ENCODE measurements at regions not wholly inside any gene's neighbourhood (a gene's known extent, or its start where the extent isn't known, plus 50 kb on each side); places are given as distances from the start of the nearest gene placed in this dataset.

GRCh38 chr4:62531264-62531663, 1331.1 kb downstream of the ADGRL3 start:
- TF ChIP-seq CTCF (IDR thresholded peaks at IDR 0.05; ENCODE audit: low read depth, low read length) = no peak

GRCh38 chr4:62528874-62529273, 1328.7 kb downstream of the ADGRL3 start:
- no peak overlapping the region for H3K4me3 ChIP-seq (ENCODE audit: low read depth, low read length)
- no peak for TF ChIP-seq CTCF (IDR thresholded peaks at IDR 0.05; ENCODE audit: low read depth, low read length)

More at GRCh38 chr4:62531264-62531663, 1331.1 kb downstream of the ADGRL3 start:
- H3K4me3 ChIP-seq (ENCODE audit: low read depth, low read length) = no peak overlapping the region

- no peak for TF ChIP-seq CTCF (IDR thresholded peaks at IDR 0.05; ENCODE audit: low read depth, low read length)
- H3K4me3 ChIP-seq (ENCODE audit: low read depth, low read length) = no peak overlapping the region
These were observed 1326.5 kb downstream of the ADGRL3 start for GRCh38 chr4:62526671-62527070.

- H3K4me3 ChIP-seq (ENCODE audit: low read depth, low read length) = no peak overlapping the region
- TF ChIP-seq CTCF (IDR thresholded peaks at IDR 0.05; ENCODE audit: low read depth, low read length) = no peak
These were observed 1323.1 kb downstream of the ADGRL3 start for GRCh38 chr4:62523256-62523655.

GRCh38 chr4:62522273-62522672, 1322.1 kb downstream of the ADGRL3 start:
- TF ChIP-seq CTCF (IDR thresholded peaks at IDR 0.05; ENCODE audit: low read depth, low read length) = no peak
- H3K4me3 ChIP-seq (ENCODE audit: low read depth, low read length) = no peak overlapping the region

GRCh38 chr4:62517716-62518115, 1317.6 kb downstream of the ADGRL3 start:
- TF ChIP-seq CTCF (IDR thresholded peaks at IDR 0.05; ENCODE audit: low read depth, low read length) = no peak
- no peak overlapping the region for H3K4me3 ChIP-seq (ENCODE audit: low read depth, low read length)

- no peak for TF ChIP-seq CTCF (IDR thresholded peaks at IDR 0.05; ENCODE audit: low read depth, low read length)
- H3K4me3 ChIP-seq (ENCODE audit: low read depth, low read length) = no peak overlapping the region
These were observed 1313.2 kb downstream of the ADGRL3 start for GRCh38 chr4:62513306-62513705.

Measured in WI38 (cell line).